GM18870 (cell line): ENCODE measurements at regions not wholly inside any gene's neighbourhood (a gene's known extent, or its start where the extent isn't known, plus 50 kb on each side); places are given as distances from the start of the nearest gene placed in this dataset.

Source experiments
- ATAC-seq: cut with Tn5 transposase; IDR thresholded peaks from one replicate; pipeline ENCODE4 v1.9.1; 2021; ENCODE audit warnings: moderate library complexity; ENCODE audit not compliant: unreplicated experiment

GRCh38 chr4:180150818-180151217 lies 2092.4 kb upstream of the TENM3 start:
- no peak for ATAC-seq

GRCh38 chr4:180152831-180153230 lies 2090.4 kb upstream of the TENM3 start:
- peak; percentile 51 for ATAC-seq

GRCh38 chr4:180153587-180153986 lies 2089.6 kb upstream of the TENM3 start:
- ATAC-seq = no peak

- peak; percentile 66 for ATAC-seq
These were observed 2086.5 kb upstream of the TENM3 start for GRCh38 chr4:180156684-180157083.

GRCh38 chr4:180160195-180160983 lies 2082.8 kb upstream of the TENM3 start:
- no peak for ATAC-seq

GRCh38 chr4:180164799-180165198 lies 2078.4 kb upstream of the TENM3 start:
- no peak for ATAC-seq

GRCh38 chr4:180169394-180169793 lies 2073.8 kb upstream of the TENM3 start:
- no peak for ATAC-seq

- no peak for ATAC-seq
These were observed 2073.2 kb upstream of the TENM3 start for GRCh38 chr4:180169966-180170365.

GRCh38 chr4:180179146-180179545 lies 2064.1 kb upstream of the TENM3 start:
- no peak for ATAC-seq

GRCh38 chr4:180189666-180190065 lies 2053.5 kb upstream of the TENM3 start:
- peak; percentile 64 for ATAC-seq

- ATAC-seq = peak; percentile 83
These were observed 2052.8 kb upstream of the TENM3 start for GRCh38 chr4:180190382-180190781.

GRCh38 chr4:180197471-180197870 lies 2045.7 kb upstream of the TENM3 start:
- ATAC-seq = no peak

- peak; percentile 95 for ATAC-seq
These were observed 2039.9 kb upstream of the TENM3 start for GRCh38 chr4:180203349-180203748.

- no peak for ATAC-seq
These were observed 2037.9 kb upstream of the TENM3 start for GRCh38 chr4:180205276-180205675.

- ATAC-seq = no peak
These were observed 2035.3 kb upstream of the TENM3 start for GRCh38 chr4:180207921-180208320.

- no peak for ATAC-seq
These were observed 2026.1 kb upstream of the TENM3 start for GRCh38 chr4:180217070-180217469.

- no peak for ATAC-seq
These were observed 2024.1 kb upstream of the TENM3 start for GRCh38 chr4:180219080-180219479.

GRCh38 chr4:180225977-180226376 lies 2017.2 kb upstream of the TENM3 start:
- no peak for ATAC-seq

GRCh38 chr4:180234730-180235129 lies 2008.5 kb upstream of the TENM3 start:
- no peak for ATAC-seq

- ATAC-seq = no peak
These were observed 2002.5 kb upstream of the TENM3 start for GRCh38 chr4:180240670-180241069.

GRCh38 chr4:180253419-180253818 lies 1989.8 kb upstream of the TENM3 start:
- ATAC-seq = no peak

GRCh38 chr4:180261346-180261745 lies 1981.9 kb upstream of the TENM3 start:
- no peak for ATAC-seq

- ATAC-seq = peak; percentile 94
These were observed 1963.1 kb upstream of the TENM3 start for GRCh38 chr4:180280076-180280475.
